ENCODE measurements at regions not wholly inside any gene's neighbourhood (a gene's known extent, or its start where the extent isn't known, plus 50 kb on each side); places are given as distances from the start of the nearest gene placed in this dataset.
"Not testable (repeated sequence)": the region's sequence is repeated elsewhere in the genome, so short reads cannot be mapped to it uniquely, and the experiment has no call there.

DNA sequence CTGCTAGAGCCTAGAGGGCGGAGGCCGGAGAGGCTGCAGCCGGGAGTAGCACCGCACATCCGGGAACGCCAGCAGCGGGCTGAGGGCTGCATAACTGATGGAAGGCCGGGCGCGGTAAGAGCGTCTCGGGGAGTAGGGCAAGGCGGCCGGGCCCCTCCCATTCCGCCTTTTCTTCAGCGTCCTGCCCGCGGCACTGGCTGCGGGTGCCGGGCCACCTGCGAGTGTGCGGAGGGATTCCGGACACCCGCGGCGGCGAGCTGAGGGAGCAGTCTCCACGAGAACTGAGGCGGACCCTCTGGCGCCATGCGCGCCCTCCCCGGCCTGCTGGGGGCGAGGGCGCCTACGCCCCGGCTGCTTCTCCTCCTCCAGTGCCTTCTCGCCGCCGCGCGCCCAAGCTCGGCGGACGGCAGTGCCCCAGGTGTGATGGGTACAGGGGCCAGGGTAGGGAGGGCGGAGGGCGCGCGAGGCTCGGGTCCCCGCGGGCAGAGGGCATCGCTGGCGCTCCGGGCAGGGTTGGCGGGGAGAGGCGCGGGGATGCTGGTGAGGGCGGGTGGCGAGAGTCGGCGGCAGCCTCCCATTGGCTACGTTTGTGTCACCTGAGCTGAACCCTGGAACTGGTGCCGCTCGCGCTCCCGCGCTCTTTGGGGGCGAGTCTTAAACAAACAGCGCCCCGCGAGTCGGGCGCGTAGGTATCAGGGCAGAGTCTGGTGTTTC, 334.4 kb downstream of the SRGAP2C start:
- Mint-ChIP-seq H3K4me3 (peak overlapping the region; percentile 90), H3K9me3 (no peaks in the 10 kb centered on the region), H3K27ac (peak overlapping the region; percentile 52 to 71), H3K27me3 (ENCODE audit: low read depth in 2 of 2) (peaks cover 0 to 5% of the 10 kb centered on the region in 2 donors), H3K36me3 (no peaks in the 10 kb centered on the region), H3K4me1 (peaks cover 29% of the 10 kb centered on the region in 2 donors)
- H3K9me3 ChIP-seq (ENCODE audit: control insufficient read depth, insufficient read depth, low read length): no peaks in the 10 kb centered on the region
- H3K27me3 ChIP-seq (ENCODE audit: control insufficient read depth, insufficient read depth, low read length): no peaks in the 10 kb centered on the region
- TF ChIP-seq, protein P1, sequence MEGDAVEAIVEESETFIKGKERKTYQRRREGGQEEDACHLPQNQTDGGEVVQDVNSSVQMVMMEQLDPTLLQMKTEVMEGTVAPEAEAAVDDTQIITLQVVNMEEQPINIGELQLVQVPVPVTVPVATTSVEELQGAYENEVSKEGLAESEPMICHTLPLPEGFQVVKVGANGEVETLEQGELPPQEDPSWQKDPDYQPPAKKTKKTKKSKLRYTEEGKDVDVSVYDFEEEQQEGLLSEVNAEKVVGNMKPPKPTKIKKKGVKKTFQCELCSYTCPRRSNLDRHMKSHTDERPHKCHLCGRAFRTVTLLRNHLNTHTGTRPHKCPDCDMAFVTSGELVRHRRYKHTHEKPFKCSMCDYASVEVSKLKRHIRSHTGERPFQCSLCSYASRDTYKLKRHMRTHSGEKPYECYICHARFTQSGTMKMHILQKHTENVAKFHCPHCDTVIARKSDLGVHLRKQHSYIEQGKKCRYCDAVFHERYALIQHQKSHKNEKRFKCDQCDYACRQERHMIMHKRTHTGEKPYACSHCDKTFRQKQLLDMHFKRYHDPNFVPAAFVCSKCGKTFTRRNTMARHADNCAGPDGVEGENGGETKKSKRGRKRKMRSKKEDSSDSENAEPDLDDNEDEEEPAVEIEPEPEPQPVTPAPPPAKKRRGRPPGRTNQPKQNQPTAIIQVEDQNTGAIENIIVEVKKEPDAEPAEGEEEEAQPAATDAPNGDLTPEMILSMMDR (IDR thresholded peaks at IDR 0.05): no peak
- WGBS (ENCODE audit: insufficient coverage): 1% methylated on average over 75 of the region's 75 CpGs
- H3K36me3 ChIP-seq (ENCODE audit: control insufficient read depth, insufficient read depth, low read length): no peaks in the 10 kb centered on the region
- ATAC-seq (peak; percentile 86 to 89 (median 86)), DNase-seq (peak; percentile 42 to 91)
- H3K27ac ChIP-seq (ENCODE audit: low read length): peak overlapping the region; percentile 51
- peak overlapping the region; percentile 39 for H3K4me3 ChIP-seq (ENCODE audit: low read length)
- peaks cover 14% of the 10 kb centered on the region for H3K4me1 ChIP-seq (ENCODE audit: control insufficient read depth, insufficient read depth, low read length)
- intact Hi-C loops (cut with micrococcal nuclease): no loop called here

DNA sequence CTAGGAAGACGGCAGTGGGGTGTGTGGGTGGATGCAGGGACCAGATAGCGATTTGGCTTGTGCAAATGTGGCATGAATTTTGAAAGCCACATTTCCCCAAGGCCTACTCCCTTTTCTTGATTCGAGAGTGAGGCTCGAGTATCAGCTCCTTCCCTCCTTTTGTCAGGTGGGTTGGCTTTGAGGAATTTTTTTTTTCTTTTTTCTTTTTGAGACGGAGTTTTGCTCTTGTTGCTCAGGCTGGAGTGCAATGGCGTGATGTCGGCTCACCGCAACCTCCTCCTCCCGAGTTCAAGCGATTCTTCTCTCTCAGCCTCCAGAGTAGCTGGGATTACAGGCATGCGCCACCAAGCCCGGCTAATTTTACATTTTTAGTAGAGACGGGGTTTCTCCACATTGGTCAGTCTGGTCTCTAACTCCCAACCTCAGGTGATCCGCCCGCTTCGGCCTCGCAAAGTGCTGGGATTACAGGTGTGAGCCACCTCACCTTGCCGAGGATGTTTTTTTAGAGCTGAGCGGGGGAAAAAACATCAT, 335.0 kb downstream of the SRGAP2C start:
- peak overlapping the region; percentile 48 to 71 for H3K27ac Mint-ChIP-seq
- H3K27me3 ChIP-seq (ENCODE audit: control insufficient read depth, insufficient read depth, low read length); H3K36me3 Mint-ChIP-seq; intact Hi-C loops (cut with micrococcal nuclease); H3K9me3 Mint-ChIP-seq; DNase-seq; H3K9me3 ChIP-seq (ENCODE audit: control insufficient read depth, insufficient read depth, low read length); H3K36me3 ChIP-seq (ENCODE audit: control insufficient read depth, insufficient read depth, low read length); H3K27me3 Mint-ChIP-seq (ENCODE audit: low read depth in 2 of 2); ATAC-seq: not testable (repeated sequence)
- H3K4me3 Mint-ChIP-seq: peak overlapping the region; percentile 90
- H3K4me1 Mint-ChIP-seq: peaks cover 29% of the 10 kb centered on the region in 2 donors
- peaks cover 14% of the 10 kb centered on the region for H3K4me1 ChIP-seq (ENCODE audit: control insufficient read depth, insufficient read depth, low read length)
- peak overlapping the region; percentile 13 for H3K27ac ChIP-seq (ENCODE audit: low read length)
- H3K4me3 ChIP-seq (ENCODE audit: low read length): peak overlapping the region; percentile 39
- 62% methylated on average over 16 of the region's 19 CpGs for WGBS (ENCODE audit: insufficient coverage)

DNA sequence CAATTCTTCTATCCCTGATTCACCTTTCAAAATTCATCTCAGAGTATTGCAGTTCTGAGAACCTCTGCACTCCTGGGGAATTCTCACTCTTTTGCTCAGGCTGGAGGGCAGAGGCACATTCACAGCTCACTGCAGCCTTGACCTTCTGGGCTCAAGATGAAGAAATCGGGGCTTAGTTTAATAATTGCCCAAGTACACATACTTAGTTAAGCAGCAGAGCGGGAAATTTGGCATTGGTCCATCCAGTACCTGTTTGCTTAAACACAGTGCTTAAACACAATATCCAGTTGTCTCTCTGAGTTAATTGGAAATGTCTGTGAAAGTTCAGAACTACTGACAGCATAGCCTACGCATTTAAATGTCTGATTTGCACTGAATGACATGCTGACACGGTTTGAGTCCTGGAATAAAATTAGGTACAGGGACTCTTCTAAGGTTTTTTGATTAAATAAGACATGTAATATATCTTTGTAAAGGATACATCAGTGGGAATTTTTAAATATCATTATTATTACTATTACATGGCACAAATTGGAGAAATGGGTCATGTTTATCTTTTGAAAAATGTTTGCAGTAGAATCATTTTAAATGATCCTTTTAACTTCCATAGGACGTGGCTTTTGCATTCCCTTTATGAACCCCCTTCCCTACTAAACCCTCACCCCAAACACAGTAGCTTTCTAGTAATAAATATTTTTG, 337.4 kb downstream of the SRGAP2C start:
- Mint-ChIP-seq H3K4me1 (peaks cover 11 to 12% of the 10 kb centered on the region in 2 donors), H3K9me3 (no peaks in the 10 kb centered on the region), H3K27ac (no peak overlapping the region), H3K36me3 (no peaks in the 10 kb centered on the region), H3K27me3 (ENCODE audit: low read depth in 2 of 2) (peaks cover 0 to 5% of the 10 kb centered on the region in 2 donors), H3K4me3 (no peak overlapping the region)
- no peaks in the 10 kb centered on the region for H3K27me3 ChIP-seq (ENCODE audit: control insufficient read depth, insufficient read depth, low read length)
- TF ChIP-seq, protein P1 (IDR thresholded peaks at IDR 0.05): no peak
- no peaks in the 10 kb centered on the region for H3K9me3 ChIP-seq (ENCODE audit: control insufficient read depth, insufficient read depth, low read length)
- DNase-seq: no peak
- no peak overlapping the region for H3K27ac ChIP-seq (ENCODE audit: low read length)
- intact Hi-C loops (cut with micrococcal nuclease): no loop called here
- no peak overlapping the region for H3K4me3 ChIP-seq (ENCODE audit: low read length)
- H3K36me3 ChIP-seq (ENCODE audit: control insufficient read depth, insufficient read depth, low read length): no peaks in the 10 kb centered on the region
- ATAC-seq: no peak
- H3K4me1 ChIP-seq (ENCODE audit: control insufficient read depth, insufficient read depth, low read length): peaks cover 8% of the 10 kb centered on the region
- WGBS (ENCODE audit: insufficient coverage): 94% methylated on average over 4 of the region's 5 CpGs

DNA sequence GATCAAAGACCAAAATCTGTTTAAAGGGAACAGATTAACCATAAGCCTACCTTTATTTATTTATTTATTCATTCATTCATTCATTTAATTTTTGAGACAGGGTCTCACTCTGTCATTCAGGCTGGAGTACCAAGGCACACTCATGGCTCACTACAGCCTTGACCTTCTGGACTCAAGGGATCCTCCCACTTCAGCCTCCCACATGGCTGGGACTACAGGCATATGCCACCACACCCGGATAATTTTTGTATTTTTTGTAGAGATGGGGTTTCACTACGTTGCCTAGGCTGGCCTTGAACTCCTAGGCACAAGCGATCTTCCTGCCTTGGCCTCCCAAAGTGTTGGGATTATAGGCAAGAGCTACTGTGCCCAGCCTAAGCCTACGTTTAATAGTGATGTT, 338.3 kb downstream of the SRGAP2C start:
- H3K27me3 ChIP-seq (ENCODE audit: control insufficient read depth, insufficient read depth, low read length); H3K4me1 ChIP-seq (ENCODE audit: control insufficient read depth, insufficient read depth, low read length); intact Hi-C loops (cut with micrococcal nuclease); H3K4me3 Mint-ChIP-seq; DNase-seq; H3K27ac Mint-ChIP-seq; H3K9me3 ChIP-seq (ENCODE audit: control insufficient read depth, insufficient read depth, low read length); H3K4me1 Mint-ChIP-seq; H3K27ac ChIP-seq (ENCODE audit: low read length); H3K36me3 ChIP-seq (ENCODE audit: control insufficient read depth, insufficient read depth, low read length); H3K36me3 Mint-ChIP-seq; H3K9me3 Mint-ChIP-seq; ATAC-seq; H3K27me3 Mint-ChIP-seq (ENCODE audit: low read depth in 2 of 2); H3K4me3 ChIP-seq (ENCODE audit: low read length): not testable (repeated sequence)
- WGBS (ENCODE audit: insufficient coverage): 95% methylated on average over 3 of the region's 4 CpGs

Data from natural killer cell (primary cell).